ENCODE measurements at regions not wholly inside any gene's neighbourhood (a gene's known extent, or its start where the extent isn't known, plus 50 kb on each side); places are given as distances from the start of the nearest gene placed in this dataset.

DNA sequence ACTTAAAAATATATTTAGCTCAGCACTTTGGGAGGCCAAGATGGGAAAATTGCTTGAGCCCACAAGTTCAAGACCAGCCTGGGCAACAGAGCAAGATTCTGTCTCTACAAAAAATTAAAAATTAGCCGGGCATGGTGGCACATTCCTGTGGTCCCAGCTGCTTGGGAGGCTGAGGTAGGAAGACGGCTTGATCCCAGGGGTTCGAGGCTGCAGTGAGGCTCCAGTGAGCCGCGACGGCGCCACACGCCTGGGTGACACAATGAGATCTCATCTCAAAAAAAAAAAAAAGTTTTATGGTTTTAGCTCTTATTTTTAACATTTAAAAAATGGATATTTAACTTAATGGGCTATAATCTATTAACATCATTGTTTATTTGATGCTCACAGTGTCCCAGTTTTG lies 97.2 kb upstream of the RIPOR2 start:
- no peak overlapping the region for H3K27ac ChIP-seq (ENCODE audit: insufficient read depth, low read length)
- no peaks in the 10 kb centered on the region for H4K20me1 ChIP-seq (ENCODE audit: control insufficient read depth, extremely low read depth, insufficient read depth, low read length)
- H3K4me3 ChIP-seq (replicated peaks in 1 of 4; ENCODE audit: control extremely low read depth in 1 of 4, insufficient read depth in 1 of 4, low read depth in 3 of 4, low read length in 4 of 4) = no peak overlapping the region
- H3K4me1 ChIP-seq (ENCODE audit: control insufficient read depth, extremely low read depth, insufficient read depth, low read length) = no peaks in the 10 kb centered on the region
- H3K36me3 ChIP-seq (ENCODE audit: control insufficient read depth, insufficient read depth, low read length) = no peaks in the 10 kb centered on the region
- no peak overlapping the region for H3K4me2 ChIP-seq (ENCODE audit: extremely low read depth, insufficient read depth, low read length)
- no peak overlapping the region for H2AFZ ChIP-seq (ENCODE audit: low read length)
- no peaks in the 10 kb centered on the region for H3K79me2 ChIP-seq (ENCODE audit: control insufficient read depth, insufficient read depth, low read length)
- H3K27me3 ChIP-seq (ENCODE audit: control insufficient read depth, insufficient read depth, low read length) = no peaks in the 10 kb centered on the region
- no peak for TF ChIP-seq EZH2 (IDR thresholded peaks at IDR 0.05; ENCODE audit: low read length, missing control alignments)
- TF ChIP-seq, protein P1, sequence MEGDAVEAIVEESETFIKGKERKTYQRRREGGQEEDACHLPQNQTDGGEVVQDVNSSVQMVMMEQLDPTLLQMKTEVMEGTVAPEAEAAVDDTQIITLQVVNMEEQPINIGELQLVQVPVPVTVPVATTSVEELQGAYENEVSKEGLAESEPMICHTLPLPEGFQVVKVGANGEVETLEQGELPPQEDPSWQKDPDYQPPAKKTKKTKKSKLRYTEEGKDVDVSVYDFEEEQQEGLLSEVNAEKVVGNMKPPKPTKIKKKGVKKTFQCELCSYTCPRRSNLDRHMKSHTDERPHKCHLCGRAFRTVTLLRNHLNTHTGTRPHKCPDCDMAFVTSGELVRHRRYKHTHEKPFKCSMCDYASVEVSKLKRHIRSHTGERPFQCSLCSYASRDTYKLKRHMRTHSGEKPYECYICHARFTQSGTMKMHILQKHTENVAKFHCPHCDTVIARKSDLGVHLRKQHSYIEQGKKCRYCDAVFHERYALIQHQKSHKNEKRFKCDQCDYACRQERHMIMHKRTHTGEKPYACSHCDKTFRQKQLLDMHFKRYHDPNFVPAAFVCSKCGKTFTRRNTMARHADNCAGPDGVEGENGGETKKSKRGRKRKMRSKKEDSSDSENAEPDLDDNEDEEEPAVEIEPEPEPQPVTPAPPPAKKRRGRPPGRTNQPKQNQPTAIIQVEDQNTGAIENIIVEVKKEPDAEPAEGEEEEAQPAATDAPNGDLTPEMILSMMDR (conservative IDR thresholded peaks at IDR 0.05 in 1 of 2, IDR thresholded peaks at IDR 0.05 in 1 of 2; ENCODE audit: low read depth in 1 of 2, low read length in 2 of 2) = no peak
- no peak overlapping the region for H3K9ac ChIP-seq (ENCODE audit: insufficient read depth, low read length)
- no peaks in the 10 kb centered on the region for H3K9me3 ChIP-seq (ENCODE audit: control insufficient read depth, insufficient read depth, low read depth, low read length)
- no peak for DNase-seq (ENCODE audit: low read depth in 2 of 2)

DNA sequence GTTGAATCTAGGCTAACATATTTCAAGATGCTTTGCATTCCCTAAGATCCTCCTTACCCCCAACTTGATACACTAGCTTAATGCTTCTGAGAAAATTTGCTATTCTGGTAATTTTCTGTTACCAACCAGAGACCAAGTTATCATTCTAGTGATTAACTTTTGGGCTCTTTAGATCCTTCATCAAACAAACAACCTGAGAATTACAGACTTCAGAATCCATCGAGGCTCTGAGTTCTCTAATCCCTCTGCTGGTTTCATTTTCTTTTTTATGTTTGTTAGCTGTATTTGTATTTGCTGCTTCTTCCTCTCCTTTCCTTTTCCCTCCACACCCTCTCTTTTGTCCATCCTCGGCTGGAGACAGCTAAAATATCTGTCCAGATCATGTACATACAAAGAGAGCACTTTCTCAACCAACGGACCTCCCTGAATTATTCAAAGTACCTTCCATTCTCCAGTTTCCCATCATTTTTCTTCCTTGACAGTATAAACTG lies 98.7 kb upstream of the RIPOR2 start:
- Histone ChIP-seq H2AFZ (ENCODE audit: low read length) (peak overlapping the region; percentile 5), H3K9ac (ENCODE audit: insufficient read depth, low read length) (no peak overlapping the region), H3K79me2 (ENCODE audit: control insufficient read depth, insufficient read depth, low read length) (no peaks in the 10 kb centered on the region), H3K4me1 (ENCODE audit: control insufficient read depth, extremely low read depth, insufficient read depth, low read length) (no peaks in the 10 kb centered on the region), H3K27me3 (ENCODE audit: control insufficient read depth, insufficient read depth, low read length) (no peaks in the 10 kb centered on the region), H3K36me3 (ENCODE audit: control insufficient read depth, insufficient read depth, low read length) (no peaks in the 10 kb centered on the region), H4K20me1 (ENCODE audit: control insufficient read depth, extremely low read depth, insufficient read depth, low read length) (no peaks in the 10 kb centered on the region), H3K27ac (ENCODE audit: insufficient read depth, low read length) (no peak overlapping the region), H3K9me3 (ENCODE audit: control insufficient read depth, insufficient read depth, low read depth, low read length) (no peaks in the 10 kb centered on the region), H3K4me2 (ENCODE audit: extremely low read depth, insufficient read depth, low read length) (peak overlapping the region; percentile 3), H3K4me3 (replicated peaks in 1 of 4; ENCODE audit: control extremely low read depth in 1 of 4, insufficient read depth in 1 of 4, low read depth in 3 of 4, low read length in 4 of 4) (peak overlapping the region in 3 of 4 experiments; percentile 3 to 31 (median 24))
- TF ChIP-seq EZH2 (IDR thresholded peaks at IDR 0.05; ENCODE audit: low read length, missing control alignments) = no peak
- TF ChIP-seq, protein P1 (conservative IDR thresholded peaks at IDR 0.05 in 1 of 2, IDR thresholded peaks at IDR 0.05 in 1 of 2; ENCODE audit: low read depth in 1 of 2, low read length in 2 of 2) = no peak
- no peak for DNase-seq (ENCODE audit: low read depth in 2 of 2)

DNA sequence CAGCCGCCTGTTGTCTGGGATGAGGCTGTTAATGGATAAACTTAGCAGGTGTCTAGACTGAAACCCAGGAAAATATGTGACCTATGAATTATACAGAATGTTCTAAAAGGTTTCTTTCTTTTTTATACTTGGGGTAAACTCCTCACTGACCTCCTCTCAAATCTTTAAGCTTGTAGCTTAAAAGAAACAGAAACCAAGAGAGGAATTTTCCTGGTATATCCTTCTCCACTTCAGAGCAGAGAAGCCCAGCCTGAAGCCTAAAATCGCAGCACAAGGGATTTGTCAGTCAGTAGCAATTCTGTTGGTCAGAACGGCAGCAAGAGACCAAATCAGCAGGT lies 99.4 kb upstream of the RIPOR2 start:
- Histone ChIP-seq H3K36me3 (ENCODE audit: control insufficient read depth, insufficient read depth, low read length) (no peaks in the 10 kb centered on the region), H3K27me3 (ENCODE audit: control insufficient read depth, insufficient read depth, low read length) (no peaks in the 10 kb centered on the region), H2AFZ (ENCODE audit: low read length) (peak overlapping the region; percentile 67), H3K79me2 (ENCODE audit: control insufficient read depth, insufficient read depth, low read length) (no peaks in the 10 kb centered on the region), H3K4me3 (replicated peaks in 1 of 4; ENCODE audit: control extremely low read depth in 1 of 4, insufficient read depth in 1 of 4, low read depth in 3 of 4, low read length in 4 of 4) (no peak overlapping the region), H3K9me3 (ENCODE audit: control insufficient read depth, insufficient read depth, low read depth, low read length) (no peaks in the 10 kb centered on the region), H3K4me2 (ENCODE audit: extremely low read depth, insufficient read depth, low read length) (no peak overlapping the region), H3K9ac (ENCODE audit: insufficient read depth, low read length) (no peak overlapping the region), H4K20me1 (ENCODE audit: control insufficient read depth, extremely low read depth, insufficient read depth, low read length) (no peaks in the 10 kb centered on the region), H3K4me1 (ENCODE audit: control insufficient read depth, extremely low read depth, insufficient read depth, low read length) (no peaks in the 10 kb centered on the region), H3K27ac (ENCODE audit: insufficient read depth, low read length) (no peak overlapping the region)
- TF ChIP-seq, protein P1 (conservative IDR thresholded peaks at IDR 0.05 in 1 of 2, IDR thresholded peaks at IDR 0.05 in 1 of 2; ENCODE audit: low read depth in 1 of 2, low read length in 2 of 2) = no peak
- no peak for TF ChIP-seq EZH2 (IDR thresholded peaks at IDR 0.05; ENCODE audit: low read length, missing control alignments)
- DNase-seq (ENCODE audit: low read depth in 2 of 2) = no peak

Measured in fibroblast of lung (primary cell).